GM19372 (cell line): ENCODE measurements at regions not wholly inside any gene's neighbourhood (a gene's known extent, or its start where the extent isn't known, plus 50 kb on each side); places are given as distances from the start of the nearest gene placed in this dataset.
A peak's percentile ranks its signal among the peaks of the same experiment; 100 is the strongest.
"Not testable (repeated sequence)": the region's sequence is repeated elsewhere in the genome, so short reads cannot be mapped to it uniquely, and the experiment has no call there.

Experiments
- ATAC-seq: cut with Tn5 transposase; IDR thresholded peaks from one replicate; pipeline ENCODE4 v1.9.1; 2021; ENCODE audit warnings: mild to moderate bottlenecking, low read depth, moderate library complexity; ENCODE audit not compliant: unreplicated experiment

DNA sequence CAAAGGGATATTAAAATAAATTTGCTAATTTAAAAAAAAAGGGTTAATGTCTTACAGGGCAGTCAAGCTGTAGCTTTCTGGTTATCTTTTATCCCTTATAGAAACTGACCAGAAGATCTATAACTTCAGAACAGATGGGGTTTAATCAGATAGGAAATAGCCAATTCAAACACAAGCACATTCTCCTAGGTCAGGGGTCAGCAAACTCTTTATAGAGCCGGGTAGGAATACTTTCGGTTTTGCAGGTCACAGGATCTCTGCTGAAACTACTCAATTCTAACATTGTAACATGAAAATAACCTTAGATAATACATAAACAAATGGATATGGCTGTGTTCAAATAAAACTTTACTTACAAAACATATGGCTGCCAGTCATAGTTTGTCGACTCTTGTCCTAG, 479.8 kb downstream of the ADRA2A start:
- ATAC-seq, result no peak

- ATAC-seq, result no peak
Measured at GRCh38 chr10:111558211-111558610, 481.4 kb downstream of the ADRA2A start.

- ATAC-seq, result no peak
Measured at GRCh38 chr10:111560027-111560426, 483.2 kb downstream of the ADRA2A start.

- ATAC-seq, result no peak
Measured at GRCh38 chr10:111561124-111561523, 484.3 kb downstream of the ADRA2A start.

- no peak for ATAC-seq
Measured at GRCh38 chr10:111565542-111565941, 488.7 kb downstream of the ADRA2A start.

DNA sequence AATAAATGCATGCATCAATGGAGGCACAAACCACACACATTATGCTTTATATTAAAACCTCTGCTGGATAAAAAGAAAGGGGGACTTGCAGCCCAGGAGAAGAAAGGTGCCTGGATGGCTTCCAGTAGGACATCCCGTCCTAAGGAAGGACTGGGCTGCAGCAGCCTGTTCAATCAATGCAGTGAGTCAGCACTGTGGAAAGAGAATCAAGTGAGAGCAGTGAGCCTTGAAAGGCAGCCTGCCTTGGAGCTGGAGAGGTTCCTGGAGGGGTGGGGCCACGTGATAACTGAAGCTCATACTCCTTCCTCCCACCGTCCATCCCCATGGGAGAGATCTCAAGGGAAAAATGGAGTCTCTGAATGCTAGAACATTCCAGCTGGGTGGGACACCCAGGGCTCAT, 501.2 kb downstream of the ADRA2A start:
- ATAC-seq, result no peak

GRCh38 chr10:111579473-111579872, 502.6 kb downstream of the ADRA2A start:
- ATAC-seq, result no peak

GRCh38 chr10:111590703-111591102, 513.9 kb downstream of the ADRA2A start:
- no peak for ATAC-seq

- ATAC-seq, result no peak
Measured at GRCh38 chr10:111593578-111593977, 516.7 kb downstream of the ADRA2A start.

DNA sequence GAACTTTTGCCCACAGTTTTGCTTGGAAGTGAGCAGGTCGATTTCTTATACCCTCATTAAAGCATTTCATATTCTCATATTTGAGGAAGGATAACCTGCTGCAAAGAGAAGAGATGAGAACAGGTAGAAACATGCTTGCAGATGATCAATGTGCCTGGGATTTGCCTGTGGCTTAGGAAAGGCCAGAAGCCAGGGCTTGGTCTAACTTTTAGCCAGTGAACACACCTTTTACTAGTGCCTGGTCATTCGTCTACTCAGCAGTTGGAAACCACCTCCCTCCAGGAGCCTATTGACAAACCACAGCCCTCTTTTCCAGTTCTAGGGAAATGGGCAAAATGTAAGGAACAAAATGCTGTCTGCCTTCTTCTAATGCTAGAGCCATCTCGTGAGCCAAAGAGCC, 518.3 kb downstream of the ADRA2A start:
- no peak for ATAC-seq

- peak; percentile 96 for ATAC-seq
Measured at GRCh38 chr10:111598433-111599059, 521.7 kb downstream of the ADRA2A start.

DNA sequence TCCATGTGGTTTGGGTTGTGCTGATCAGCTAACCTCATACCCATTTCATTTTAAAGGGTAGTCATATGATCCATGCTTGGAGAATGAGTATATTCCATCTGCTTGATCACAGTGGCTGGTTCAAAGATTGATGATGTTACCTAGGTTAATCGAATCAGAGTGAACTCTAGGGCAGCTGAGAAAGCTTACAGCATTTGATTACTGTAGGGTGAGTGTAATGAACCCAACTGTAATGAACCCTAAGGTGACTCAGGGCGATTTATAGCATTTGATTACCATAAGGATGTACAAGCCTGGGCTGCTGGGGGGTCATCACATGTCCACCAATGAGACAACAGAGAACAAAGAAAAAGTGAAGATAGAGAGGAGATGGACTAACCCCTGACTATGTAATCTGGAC, 523.1 kb downstream of the ADRA2A start:
- ATAC-seq, result no peak

GRCh38 chr10:111600772-111601171, 523.9 kb downstream of the ADRA2A start:
- ATAC-seq, result no peak

DNA sequence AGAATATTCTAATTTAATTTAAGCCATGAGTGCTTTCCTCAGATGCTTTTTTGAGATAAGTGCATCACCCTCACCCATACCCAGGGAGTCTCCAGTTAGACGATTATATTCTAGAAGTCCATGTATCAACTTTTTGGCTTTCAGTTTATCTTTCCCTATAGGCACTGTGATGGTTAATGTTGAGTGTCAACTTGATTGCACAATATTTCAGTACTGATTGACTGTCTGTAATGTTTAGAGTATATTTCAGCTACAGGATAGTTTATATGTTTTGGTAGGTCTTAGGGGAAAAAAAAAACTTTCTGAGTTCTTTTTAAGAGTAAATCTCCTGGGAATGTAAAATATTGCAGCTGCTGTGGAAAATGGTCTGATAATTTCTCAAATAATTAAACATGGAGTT, 535.4 kb downstream of the ADRA2A start:
- ATAC-seq, result no peak

DNA sequence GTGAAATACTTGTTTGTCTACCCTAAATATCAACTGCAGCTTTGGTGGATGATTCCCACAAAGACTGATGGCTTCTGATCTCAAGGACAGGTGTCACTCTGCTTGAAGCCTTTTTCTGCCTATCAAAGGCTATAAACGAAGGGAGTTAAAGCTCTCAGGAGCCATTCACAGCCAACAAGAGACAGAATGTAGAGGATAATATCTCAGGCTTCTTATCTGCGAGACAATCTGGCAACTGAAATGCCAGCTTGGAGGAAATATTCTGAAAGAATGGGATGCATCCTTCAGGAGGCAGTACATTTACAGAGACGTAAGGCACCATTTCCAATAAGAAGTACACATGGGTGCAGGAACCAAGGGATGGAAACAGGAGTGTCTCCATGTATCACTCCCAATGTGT, 549.4 kb downstream of the GPAM start:
- no peak for ATAC-seq

GRCh38 chr10:111646021-111646420, 537.5 kb downstream of the GPAM start:
- ATAC-seq, result no peak

GRCh38 chr10:111648046-111648445, 535.5 kb downstream of the GPAM start:
- ATAC-seq, result no peak

GRCh38 chr10:111649080-111649479, 534.5 kb downstream of the GPAM start:
- not testable (repeated sequence) for ATAC-seq

- no peak for ATAC-seq
Measured at GRCh38 chr10:111650088-111650487, 533.5 kb downstream of the GPAM start.

GRCh38 chr10:111656066-111656465, 527.5 kb downstream of the GPAM start:
- ATAC-seq, result no peak

- ATAC-seq, result no peak
Measured at GRCh38 chr10:111677759-111678158, 505.8 kb downstream of the GPAM start.

DNA sequence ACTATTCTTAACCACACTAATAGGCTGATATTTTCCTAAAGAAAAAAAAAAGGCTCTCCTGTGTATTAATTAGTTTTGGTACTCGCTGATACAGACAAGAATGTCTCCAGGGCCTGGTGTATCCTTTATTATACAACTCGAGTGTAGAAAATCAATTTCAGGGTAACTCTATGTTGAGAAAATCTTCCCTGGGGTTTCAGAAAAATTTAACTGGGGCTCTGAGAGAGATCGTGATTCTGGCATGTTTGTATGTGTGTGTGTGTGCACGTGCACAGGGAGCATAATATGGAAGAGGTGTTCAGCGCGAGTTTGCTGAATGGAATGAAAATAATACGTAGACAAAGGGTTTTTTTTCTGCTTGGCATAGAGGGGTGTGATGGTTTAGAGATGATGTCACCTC, 496.8 kb downstream of the GPAM start:
- ATAC-seq, result no peak

DNA sequence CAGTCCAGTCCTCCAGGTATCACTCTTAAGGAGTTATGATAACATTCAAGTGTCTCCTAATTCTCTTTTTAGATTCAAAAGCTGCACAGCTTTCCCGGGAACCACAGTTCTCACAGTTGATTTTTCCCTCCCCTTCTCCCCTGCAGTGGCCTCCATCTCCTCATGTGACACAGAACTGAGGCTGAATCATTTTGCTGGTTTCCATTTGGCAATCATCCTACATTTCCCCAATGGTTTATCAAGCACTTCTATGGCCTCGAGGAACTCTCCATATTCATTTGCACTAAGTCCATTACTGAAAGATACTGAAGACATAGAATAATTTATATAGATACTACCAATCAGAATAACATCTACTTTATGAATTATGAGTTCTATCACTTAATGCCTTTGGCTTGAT, 484.9 kb downstream of the GPAM start:
- ATAC-seq, result no peak
